ENCODE measurements at regions not wholly inside any gene's neighbourhood (a gene's known extent, or its start where the extent isn't known, plus 50 kb on each side); places are given as distances from the start of the nearest gene placed in this dataset.

DNA sequence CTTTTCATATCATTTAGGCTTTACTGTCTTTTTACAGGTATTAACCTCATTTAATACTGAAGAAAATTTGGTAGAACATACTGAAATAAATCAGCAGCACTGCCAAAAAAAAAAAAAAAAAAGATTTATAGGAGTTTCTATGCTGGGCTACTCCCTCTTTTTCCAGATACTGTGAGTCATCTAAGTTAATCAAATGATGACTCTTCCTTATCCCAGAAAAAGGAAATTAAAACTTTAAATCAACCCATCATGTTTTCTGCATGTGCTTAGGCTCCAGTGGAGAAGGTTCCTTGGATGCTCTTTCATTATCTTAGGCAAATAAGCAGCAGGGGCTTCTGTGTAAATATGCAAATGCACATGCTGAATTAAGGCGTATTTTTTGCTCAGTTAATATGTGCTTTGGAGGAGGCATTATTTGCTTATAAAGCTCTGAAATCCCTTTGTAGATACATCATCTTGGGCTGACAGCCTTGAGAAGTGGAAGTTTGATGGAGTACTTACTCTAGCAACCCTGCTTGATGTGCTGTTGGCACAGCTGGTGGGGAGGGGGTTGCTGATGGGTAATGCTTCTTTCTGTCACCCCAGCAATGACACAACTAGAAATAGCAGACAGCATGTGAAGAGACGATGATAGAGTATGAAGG is 136.1 kb downstream of the C4orf33 start:
- TF ChIP-seq ZFP3 (CRISPR knock-in tag; IDR thresholded peaks at IDR 0.05) (peak; percentile 91), RARB (CRISPR knock-in tag; IDR thresholded peaks at IDR 0.05) (0 out of 2 replicates have a peak, but pooled peaks have one; percentile 42), BACH2 (CRISPR knock-in tag; IDR thresholded peaks at IDR 0.05; ENCODE audit: borderline replicate concordance) (no peak), ESRRG (CRISPR knock-in tag; IDR thresholded peaks at IDR 0.05) (no peak), ZNF565 (CRISPR knock-in tag; conservative IDR thresholded peaks at IDR 0.05; ENCODE audit: low read depth) (no peak), ZC3H10 (CRISPR knock-in tag; IDR thresholded peaks at IDR 0.05) (peak; percentile 66; the same call in 1 of the 2 replicates), PPARA (CRISPR knock-in tag; IDR thresholded peaks at IDR 0.05; ENCODE audit: borderline replicate concordance) (no peak), OSR1 (CRISPR knock-in tag; IDR thresholded peaks at IDR 0.05) (no peak), ARNTL (CRISPR knock-in tag; IDR thresholded peaks at IDR 0.05; ENCODE audit: borderline replicate concordance, low read depth) (no peak), TCF4 (CRISPR knock-in tag; IDR thresholded peaks at IDR 0.05; ENCODE audit: borderline replicate concordance) (0 out of 2 replicates have a peak, but pooled peaks have one; percentile 28), ISL1 (CRISPR knock-in tag; IDR thresholded peaks at IDR 0.05) (peak; percentile 89), TOX (CRISPR knock-in tag; IDR thresholded peaks at IDR 0.05; ENCODE audit: borderline replicate concordance) (peak; percentile 80; the same call in 1 of the 2 replicates), ZFP30 (CRISPR knock-in tag; IDR thresholded peaks at IDR 0.05) (no peak), ZNF8 (CRISPR knock-in tag; IDR thresholded peaks at IDR 0.05) (no peak), ZNF70 (CRISPR knock-in tag; IDR thresholded peaks at IDR 0.05) (no peak), CSDC2 (CRISPR knock-in tag; IDR thresholded peaks at IDR 0.05) (no peak), SNAI2 (CRISPR knock-in tag; IDR thresholded peaks at IDR 0.05) (no peak), GLIS3 (CRISPR knock-in tag; IDR thresholded peaks at IDR 0.05) (no peak)
- TF ChIP-seq, protein P1, sequence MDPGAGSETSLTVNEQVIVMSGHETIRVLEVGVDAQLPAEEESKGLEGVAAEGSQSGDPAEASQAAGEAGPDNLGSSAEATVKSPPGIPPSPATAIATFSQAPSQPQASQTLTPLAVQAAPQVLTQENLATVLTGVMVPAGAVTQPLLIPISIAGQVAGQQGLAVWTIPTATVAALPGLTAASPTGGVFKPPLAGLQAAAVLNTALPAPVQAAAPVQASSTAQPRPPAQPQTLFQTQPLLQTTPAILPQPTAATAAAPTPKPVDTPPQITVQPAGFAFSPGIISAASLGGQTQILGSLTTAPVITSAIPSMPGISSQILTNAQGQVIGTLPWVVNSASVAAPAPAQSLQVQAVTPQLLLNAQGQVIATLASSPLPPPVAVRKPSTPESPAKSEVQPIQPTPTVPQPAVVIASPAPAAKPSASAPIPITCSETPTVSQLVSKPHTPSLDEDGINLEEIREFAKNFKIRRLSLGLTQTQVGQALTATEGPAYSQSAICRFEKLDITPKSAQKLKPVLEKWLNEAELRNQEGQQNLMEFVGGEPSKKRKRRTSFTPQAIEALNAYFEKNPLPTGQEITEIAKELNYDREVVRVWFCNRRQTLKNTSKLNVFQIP (CRISPR knock-in tag; IDR thresholded peaks at IDR 0.05; ENCODE audit: borderline replicate concordance, low read depth): no peak
- TF ChIP-seq, protein P2, sequence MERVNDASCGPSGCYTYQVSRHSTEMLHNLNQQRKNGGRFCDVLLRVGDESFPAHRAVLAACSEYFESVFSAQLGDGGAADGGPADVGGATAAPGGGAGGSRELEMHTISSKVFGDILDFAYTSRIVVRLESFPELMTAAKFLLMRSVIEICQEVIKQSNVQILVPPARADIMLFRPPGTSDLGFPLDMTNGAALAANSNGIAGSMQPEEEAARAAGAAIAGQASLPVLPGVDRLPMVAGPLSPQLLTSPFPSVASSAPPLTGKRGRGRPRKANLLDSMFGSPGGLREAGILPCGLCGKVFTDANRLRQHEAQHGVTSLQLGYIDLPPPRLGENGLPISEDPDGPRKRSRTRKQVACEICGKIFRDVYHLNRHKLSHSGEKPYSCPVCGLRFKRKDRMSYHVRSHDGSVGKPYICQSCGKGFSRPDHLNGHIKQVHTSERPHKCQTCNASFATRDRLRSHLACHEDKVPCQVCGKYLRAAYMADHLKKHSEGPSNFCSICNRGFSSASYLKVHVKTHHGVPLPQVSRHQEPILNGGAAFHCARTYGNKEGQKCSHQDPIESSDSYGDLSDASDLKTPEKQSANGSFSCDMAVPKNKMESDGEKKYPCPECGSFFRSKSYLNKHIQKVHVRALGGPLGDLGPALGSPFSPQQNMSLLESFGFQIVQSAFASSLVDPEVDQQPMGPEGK (CRISPR knock-in tag; IDR thresholded peaks at IDR 0.05; ENCODE audit: borderline replicate concordance): peak; percentile 61; the same call in 1 of the 2 replicates
- TF ChIP-seq, protein P3, sequence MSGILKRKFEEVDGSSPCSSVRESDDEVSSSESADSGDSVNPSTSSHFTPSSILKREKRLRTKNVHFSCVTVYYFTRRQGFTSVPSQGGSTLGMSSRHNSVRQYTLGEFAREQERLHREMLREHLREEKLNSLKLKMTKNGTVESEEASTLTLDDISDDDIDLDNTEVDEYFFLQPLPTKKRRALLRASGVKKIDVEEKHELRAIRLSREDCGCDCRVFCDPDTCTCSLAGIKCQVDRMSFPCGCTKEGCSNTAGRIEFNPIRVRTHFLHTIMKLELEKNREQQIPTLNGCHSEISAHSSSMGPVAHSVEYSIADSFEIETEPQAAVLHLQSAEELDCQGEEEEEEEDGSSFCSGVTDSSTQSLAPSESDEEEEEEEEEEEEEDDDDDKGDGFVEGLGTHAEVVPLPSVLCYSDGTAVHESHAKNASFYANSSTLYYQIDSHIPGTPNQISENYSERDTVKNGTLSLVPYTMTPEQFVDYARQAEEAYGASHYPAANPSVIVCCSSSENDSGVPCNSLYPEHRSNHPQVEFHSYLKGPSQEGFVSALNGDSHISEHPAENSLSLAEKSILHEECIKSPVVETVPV (CRISPR knock-in tag; IDR thresholded peaks at IDR 0.05): 0 out of 2 replicates have a peak, but pooled peaks have one; percentile 0
- TF ChIP-seq, protein P4, sequence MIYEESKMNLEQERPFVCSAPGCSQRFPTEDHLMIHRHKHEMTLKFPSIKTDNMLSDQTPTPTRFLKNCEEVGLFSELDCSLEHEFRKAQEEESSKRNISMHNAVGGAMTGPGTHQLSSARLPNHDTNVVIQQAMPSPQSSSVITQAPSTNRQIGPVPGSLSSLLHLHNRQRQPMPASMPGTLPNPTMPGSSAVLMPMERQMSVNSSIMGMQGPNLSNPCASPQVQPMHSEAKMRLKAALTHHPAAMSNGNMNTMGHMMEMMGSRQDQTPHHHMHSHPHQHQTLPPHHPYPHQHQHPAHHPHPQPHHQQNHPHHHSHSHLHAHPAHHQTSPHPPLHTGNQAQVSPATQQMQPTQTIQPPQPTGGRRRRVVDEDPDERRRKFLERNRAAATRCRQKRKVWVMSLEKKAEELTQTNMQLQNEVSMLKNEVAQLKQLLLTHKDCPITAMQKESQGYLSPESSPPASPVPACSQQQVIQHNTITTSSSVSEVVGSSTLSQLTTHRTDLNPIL (CRISPR knock-in tag; IDR thresholded peaks at IDR 0.05; ENCODE audit: low read depth): no peak
- TF ChIP-seq, protein P5, sequence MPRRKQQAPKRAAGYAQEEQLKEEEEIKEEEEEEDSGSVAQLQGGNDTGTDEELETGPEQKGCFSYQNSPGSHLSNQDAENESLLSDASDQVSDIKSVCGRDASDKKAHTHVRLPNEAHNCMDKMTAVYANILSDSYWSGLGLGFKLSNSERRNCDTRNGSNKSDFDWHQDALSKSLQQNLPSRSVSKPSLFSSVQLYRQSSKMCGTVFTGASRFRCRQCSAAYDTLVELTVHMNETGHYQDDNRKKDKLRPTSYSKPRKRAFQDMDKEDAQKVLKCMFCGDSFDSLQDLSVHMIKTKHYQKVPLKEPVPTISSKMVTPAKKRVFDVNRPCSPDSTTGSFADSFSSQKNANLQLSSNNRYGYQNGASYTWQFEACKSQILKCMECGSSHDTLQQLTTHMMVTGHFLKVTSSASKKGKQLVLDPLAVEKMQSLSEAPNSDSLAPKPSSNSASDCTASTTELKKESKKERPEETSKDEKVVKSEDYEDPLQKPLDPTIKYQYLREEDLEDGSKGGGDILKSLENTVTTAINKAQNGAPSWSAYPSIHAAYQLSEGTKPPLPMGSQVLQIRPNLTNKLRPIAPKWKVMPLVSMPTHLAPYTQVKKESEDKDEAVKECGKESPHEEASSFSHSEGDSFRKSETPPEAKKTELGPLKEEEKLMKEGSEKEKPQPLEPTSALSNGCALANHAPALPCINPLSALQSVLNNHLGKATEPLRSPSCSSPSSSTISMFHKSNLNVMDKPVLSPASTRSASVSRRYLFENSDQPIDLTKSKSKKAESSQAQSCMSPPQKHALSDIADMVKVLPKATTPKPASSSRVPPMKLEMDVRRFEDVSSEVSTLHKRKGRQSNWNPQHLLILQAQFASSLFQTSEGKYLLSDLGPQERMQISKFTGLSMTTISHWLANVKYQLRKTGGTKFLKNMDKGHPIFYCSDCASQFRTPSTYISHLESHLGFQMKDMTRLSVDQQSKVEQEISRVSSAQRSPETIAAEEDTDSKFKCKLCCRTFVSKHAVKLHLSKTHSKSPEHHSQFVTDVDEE (CRISPR knock-in tag; IDR thresholded peaks at IDR 0.05): no peak
- ATAC-seq: peak; percentile 85
